Left cardiac atrium (tissue), 4 donors: ENCODE measurements at regions not wholly inside any gene's neighbourhood (a gene's known extent, or its start where the extent isn't known, plus 50 kb on each side); places are given as distances from the start of the nearest gene placed in this dataset.
A peak's percentile ranks its signal among the peaks of the same experiment; 100 is the strongest.

Source experiments
- ATAC-seq, 2 donors: fragments of 200-7000 bp; cut with Tn5 transposase; one replicate each; pipeline ENCODE4 v1.9.1; 2020; ENCODE audit warnings: mild to moderate bottlenecking in 2 of 2, moderate library complexity in 2 of 2
- DNase-seq: peaks from one replicate; pipeline ENCODE4 v3.0.0-alpha.2; 2020
- intact Hi-C, 2 donors: fragments of 100-400 bp; cut with DNase I; formaldehyde crosslinking; loops; one replicate each; pipeline versions ENCODE4 v1.14.1 to v1.15.1; 2022 to 2023
- donor health status: DM: no; HTN: yes; CAD: no.
- donor health status: DM: no; HTN: yes; CAD: no; lungs with severe emphysema.
- donor health status: DM: yes; HTN: yes; CAD: no.
- donor health status: Dilated cardiomyopathy.

DNA sequence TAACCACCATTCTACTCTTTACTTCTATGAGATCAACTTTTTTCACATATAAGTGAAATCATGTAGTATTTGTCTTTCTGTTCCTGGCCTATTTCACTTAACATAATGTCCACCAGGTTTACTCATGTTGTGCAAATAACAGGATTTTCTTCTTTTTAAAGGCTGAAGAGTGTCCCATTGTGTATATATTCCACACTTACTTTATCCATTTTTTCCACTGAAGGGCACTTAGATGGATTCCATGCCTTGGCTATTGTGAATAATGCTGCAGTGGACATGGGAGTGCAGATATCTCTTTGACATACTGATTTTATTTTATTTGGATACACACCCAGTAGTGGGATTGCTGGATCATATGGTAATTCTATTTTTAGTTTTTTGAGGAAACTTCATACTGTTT lies 181.1 kb upstream of the HMGA2 start:
- intact Hi-C loops = no loop called here
- ATAC-seq (no peak), DNase-seq (no peak)

DNA sequence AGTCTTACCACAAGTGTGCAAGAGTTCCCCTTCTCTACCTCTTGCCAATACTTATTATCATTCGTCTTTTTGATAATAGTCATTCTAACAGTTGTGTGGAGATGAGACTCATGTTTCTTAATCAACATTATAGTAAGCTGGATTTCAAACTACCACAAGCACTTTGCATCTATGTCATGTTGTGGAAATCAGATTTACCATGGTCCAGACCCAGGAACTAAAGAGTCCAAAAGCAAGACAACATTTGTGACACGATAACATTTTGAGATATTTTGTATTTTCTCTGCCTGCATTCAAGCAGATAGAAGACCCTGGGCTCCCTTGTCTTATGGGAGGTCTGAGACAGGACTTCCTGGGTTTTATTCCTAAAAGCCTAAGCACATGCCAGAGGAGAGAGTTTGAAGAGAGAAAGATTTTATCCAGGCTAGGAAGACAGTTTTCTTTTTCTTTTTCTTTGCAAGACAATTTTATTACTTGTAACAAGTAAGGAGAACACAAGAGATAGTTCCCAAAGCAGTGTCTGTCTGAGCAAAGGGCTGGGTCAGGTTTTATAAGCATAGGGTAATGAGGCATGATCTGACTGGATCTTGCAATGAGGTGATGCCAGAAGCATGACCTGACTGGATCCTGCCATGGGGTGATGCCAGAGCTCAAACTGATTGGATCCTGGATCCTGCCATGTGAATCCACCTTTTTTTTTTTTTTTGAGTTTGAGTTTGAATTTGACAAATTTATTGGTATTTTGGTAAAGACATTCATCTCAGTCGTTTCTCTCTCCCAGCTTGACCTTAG lies 180.5 kb upstream of the HMGA2 start:
- intact Hi-C loops = no loop called here
- no peak for DNase-seq
- no peak for ATAC-seq

DNA sequence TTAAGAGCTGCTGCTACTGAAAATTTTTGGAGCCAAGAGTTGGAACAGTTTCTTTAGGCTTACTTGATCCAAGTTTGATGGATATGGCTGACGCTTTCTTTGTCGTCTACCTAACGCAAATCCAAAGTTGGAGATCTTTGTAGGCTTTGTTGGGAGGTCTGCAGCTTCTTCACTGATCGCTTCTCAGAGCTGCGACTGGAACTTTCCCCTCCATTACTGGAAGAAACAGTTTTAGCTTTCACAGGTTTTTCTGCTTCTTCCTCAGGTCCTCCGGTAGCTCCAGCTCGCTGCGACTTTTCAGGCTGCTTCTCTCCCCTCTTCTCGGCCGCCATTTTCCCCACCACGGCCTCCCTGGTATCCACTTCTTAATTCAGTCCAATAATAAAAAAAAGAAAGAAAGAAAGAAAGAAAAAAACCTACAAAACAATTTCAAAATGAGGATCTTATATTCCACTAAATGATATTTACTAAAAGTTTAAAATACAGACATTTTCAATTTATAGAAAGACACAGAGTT lies 178.1 kb upstream of the HMGA2 start:
- intact Hi-C loops = no loop called here
- DNase-seq (no peak), ATAC-seq (no peak)

DNA sequence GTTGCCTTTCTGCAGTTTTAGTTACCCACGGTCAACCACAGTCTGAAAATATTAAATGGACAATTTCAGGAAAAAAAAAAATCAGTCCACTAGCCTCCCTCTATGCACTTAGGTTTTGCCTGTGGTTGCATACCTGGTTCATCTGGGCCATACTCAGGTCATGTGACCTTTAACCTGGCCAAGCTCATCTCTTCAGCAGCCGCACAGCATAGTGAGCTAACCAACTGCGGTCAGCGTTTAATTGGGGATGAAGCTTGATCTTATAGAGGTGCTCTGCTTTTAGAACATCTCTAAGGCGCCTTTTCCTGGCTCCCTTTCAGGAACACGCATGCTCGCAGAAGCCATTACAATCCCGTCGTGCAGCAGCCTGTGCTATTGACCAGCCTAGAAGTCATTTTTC lies 177.2 kb upstream of the HMGA2 start:
- DNase-seq (no peak), ATAC-seq (no peak)
- intact Hi-C loops = no loop called here

DNA sequence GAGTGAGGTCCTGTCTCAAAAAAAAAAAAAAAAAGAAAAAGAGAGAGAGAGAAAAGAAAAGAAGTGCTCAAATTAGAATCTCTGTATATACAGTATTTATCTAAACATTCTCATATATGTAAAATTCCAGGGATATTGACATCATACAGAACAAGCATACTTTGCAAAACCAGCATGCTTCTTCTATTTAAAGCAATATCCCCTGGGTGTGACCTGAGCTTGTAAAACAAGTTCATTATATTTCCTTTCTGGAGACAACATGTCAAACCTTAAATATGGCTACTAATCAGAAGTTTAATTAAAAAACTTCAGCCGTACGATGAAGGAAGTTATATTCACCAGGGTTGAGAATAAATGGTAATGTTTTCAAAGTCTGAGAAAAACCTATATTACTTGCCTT lies 175.8 kb upstream of the HMGA2 start:
- intact Hi-C loops = no loop called here
- DNase-seq = no peak
- no peak for ATAC-seq

DNA sequence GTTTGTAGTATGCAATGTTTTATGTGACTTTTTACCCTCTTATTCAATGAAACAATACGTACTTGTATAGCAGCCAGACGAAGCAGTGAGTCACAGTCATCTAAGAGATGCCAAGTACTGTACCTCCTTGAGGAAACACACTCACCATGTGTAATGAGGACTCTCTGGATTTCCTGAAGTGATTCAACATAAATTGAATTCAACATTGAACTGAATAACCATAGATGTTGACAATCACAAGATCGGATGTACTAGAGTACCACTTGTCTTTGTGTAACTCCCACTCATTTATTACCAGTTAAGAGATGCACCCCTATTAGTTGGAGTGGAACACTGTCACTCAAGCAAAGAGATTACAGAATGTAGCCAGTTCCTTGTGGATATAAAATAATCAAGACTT lies 175.2 kb upstream of the HMGA2 start:
- intact Hi-C loops = no loop called here
- DNase-seq (peak; percentile 22), ATAC-seq (peak; percentile 30 to 91)

DNA sequence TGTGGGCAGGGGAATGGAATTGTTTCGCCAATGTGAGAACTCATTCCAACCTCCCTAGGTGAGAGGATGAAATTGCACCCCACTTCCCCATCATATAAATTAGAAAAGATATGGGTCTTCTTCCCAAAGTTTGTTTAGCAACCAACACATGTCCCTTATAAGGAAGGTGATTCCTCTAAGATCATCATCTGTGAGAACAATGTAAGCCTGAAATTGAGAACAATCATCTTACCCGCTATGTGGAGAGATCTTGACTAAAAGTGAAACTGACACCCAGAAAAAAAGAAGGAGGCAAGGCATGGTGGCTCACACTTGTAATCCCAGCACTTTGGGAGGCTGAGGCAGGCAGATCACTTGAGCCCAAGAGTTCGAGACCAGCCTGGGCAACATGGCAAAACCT lies 173.2 kb upstream of the HMGA2 start:
- no peak for DNase-seq
- intact Hi-C loops = no loop called here

DNA sequence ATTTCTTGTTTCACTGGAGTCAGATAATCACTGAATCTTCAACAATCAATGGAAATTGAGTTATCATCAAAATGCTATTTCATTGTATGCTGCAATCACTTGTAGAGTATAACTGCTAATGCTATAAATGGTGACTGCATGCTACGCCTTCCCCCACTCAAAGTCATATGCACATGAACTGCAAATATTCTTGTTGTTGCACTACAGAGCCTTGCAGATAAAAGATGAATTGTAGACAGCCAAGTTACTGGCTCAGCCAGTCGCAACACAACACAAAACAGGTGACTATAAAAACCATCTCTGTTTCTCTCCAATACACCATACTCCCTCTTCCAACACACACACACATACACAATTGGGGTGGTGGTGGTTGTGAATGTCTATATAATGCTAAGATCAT lies 171.0 kb upstream of the HMGA2 start:
- DNase-seq (no peak), ATAC-seq (no peak)
- intact Hi-C loops = no loop called here

More for the DNA sequence above, 173.2 kb upstream of the HMGA2 start:
- ATAC-seq = no peak

DNA sequence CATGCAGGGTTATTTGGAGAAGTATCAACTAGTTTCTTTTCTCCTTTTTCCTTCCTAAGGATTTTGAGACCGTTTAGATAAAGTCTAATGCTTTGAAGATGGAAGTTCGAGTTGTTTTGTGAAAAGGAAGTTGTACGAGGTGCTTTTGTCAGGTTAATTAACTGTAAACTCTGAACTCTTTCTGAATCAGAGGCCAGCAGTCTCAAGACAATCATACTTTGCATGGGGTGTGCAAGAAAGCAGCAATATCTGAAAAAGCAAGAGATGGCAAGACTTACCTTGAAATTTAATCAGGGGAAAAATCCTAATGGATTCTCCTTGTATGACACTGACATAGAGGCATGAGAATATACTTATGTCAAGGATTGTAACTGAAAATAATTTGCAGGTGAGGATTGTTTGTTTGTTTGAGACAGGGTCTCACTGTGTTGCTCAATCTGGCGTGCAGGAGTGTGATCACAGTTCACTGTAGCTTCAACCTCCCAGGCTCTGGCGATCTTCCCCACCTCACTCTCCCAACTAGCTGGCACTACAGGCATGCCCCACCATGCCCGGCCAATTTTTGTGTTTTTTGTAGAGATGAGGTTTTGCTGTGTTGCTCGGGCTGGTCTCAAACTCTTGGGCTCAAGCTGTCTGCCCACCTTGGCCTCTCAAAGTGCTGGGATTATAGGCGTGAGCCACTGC lies 170.2 kb upstream of the HMGA2 start:
- ATAC-seq (no peak), DNase-seq (no peak)
- intact Hi-C loops = no loop called here

DNA sequence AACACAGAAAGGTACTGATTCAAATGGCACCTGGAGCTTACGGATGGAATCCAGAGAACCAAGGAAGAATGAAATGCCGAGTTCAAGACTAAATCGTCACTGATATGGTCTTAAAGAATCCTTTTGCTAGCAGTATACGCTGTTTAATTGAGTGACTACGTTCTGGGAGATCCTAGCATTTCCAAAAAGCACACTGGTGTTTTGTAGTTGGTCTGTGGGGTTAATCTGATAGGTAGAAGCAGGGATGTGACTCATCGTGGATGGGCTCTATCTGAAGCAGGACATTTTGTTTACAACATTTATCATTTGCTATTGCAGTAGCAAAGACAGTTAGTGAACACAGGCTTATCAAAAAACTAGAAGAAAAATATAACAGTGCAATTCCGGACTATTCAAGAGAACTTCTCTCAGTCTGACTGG lies 169.2 kb upstream of the HMGA2 start:
- DNase-seq (no peak), ATAC-seq (no peak)
- intact Hi-C loops = no loop called here

DNA sequence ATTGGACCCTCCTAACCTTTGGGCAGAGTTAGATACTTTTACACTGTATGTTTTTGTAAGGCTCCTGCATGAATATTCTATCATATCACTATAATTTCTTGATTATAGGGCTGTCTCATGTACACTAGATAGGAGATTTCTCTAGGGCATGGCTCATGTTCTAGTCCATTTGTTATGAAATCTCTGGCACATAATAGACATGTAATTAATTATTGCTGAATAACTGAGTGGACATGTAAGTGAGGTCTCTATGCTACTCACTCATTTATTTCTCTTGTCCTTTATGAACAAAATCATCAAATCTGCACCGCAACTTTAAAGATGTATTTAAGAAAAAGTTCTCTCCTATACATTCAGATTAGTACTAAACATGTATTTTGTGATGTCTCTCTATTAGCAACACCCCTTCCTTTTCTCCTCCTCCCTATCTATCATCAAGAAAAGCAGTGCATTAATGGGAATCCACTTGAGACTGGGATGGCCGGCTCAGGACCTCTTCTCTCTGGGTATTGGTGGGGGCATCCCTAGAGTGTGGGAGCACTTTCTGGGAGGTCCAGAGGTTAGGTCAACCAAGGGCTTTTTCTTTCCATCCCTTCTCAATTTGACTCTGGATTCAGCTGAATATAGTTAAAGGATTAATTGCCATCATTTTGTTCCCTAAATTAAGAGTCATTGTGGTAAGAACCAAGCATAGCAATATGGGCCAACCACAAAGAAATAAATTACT lies 168.0 kb upstream of the HMGA2 start:
- DNase-seq (no peak), ATAC-seq (no peak)
- intact Hi-C loops = no loop called here

DNA sequence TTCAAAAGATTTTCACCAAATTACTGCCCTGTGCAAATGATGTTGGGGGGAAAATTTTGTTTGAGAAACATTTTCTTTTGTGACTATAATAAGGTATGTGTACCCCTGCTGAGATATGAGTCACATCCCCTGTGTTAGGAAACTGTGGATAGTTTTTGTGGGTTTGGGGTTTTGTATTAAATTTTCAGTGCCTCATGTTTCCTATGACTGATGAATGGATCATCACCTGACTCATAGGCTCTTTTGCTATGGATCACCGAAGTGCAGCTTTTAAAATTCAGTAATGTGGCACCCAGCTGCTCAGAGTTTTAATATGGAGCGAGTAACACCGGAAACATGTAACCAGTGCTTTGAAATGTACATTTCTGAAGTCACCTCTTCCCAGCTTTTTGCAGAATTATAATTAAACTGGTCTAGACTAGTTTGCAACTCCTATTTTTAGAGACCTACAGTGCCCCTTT lies 167.4 kb upstream of the HMGA2 start:
- intact Hi-C loops = no loop called here
- peak in 1 of 2 donors; percentile 43 for ATAC-seq

DNA sequence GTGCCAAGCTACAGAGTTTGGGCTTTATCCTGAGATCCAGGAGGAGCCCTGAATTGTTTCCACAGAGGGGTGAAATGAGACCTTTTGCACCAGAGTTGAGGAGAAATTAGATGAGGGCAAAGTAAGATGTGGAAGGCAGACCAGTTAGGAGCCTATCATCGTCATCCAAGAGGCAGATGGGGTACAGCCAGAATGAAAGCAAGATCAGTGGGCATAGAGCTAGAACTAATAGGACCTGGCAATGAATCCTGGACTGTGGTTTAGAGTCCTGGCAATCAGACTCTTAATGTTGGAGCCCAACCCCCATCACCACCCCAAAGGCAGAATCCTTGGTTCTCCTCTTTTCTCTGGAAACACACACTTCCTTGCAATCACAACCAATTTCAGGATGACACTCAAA lies 166.6 kb upstream of the HMGA2 start:
- ATAC-seq (no peak), DNase-seq (no peak)
- intact Hi-C loops = no loop called here

More for the DNA sequence above, 167.4 kb upstream of the HMGA2 start:
- DNase-seq = no peak

DNA sequence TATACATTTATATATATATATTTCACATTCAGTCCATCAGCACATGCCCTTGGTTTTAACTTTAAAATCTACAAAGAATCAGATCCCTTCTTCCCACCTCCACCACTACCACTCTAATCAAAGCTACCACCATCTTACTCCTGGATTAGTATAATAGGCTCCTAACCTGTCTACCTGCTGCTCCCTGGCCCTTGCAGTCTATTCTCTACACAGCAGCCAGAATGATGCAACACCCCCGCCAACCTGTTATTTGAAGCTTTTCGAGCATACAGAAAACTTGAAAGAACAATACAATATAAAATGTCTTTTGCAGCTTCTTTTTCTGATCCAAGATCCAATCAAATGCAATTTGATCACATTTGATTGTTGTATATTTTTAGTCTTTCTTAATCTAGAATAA lies 165.9 kb upstream of the HMGA2 start:
- ATAC-seq (no peak), DNase-seq (no peak)
- intact Hi-C loops = no loop called here

DNA sequence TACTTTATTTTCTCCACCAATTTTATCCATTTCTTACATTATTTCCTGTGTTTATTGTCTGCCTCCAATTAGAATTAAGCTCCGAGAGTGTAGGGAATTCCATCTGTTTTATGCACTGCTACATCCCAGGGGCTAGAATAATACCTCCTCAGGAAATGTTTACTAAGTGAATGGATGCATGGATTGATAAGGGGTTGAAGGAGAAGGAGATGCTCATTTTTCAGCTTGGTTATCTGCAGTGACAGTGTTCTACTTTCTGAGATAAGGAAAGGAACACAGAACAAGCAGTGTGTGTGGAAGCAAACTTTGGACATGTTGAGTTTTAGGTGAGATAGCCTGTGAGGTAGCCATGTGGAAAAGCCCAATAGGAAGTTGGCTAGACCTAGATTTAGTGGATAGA lies 164.6 kb upstream of the HMGA2 start:
- intact Hi-C loops = no loop called here
- no peak for DNase-seq
- no peak for ATAC-seq

DNA sequence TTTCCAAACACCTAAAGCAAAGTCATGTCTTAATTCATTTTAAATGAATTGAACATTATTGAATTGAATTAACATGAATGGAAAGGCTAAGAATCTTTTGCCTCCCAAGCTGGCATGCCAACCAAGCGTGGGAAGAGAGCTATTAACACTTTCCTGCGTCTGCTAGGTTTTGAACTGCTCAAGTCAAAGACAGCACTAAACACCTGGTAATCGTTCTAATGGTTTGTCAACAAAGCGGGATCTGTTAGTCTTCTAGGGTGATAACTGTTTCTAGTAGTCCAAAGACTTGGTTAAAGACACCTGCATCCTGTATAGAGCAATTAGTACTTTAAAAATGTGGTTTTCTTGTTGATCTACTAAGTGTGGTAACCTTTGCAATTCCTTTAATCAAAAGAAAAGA lies 164.2 kb upstream of the HMGA2 start:
- ATAC-seq (no peak), DNase-seq (no peak)
- intact Hi-C loops = no loop called here

DNA sequence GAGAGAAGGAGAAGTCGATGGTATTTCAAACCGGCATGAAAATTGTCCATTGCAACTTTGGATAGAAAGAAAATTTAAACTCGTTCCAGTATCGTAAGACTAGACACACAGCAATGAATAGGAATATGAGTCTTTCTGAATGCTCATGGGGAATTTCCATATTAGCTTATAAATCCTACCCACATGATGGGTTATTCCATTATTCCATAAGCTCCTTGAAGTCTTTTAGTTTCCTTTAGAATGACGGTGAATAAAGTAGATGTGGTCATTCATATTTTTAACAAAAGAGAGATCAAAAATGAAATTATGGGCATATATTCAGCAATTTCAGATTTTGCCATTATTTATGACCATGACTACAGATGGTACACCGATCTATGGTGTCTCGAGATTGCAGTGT lies 163.4 kb upstream of the HMGA2 start:
- no peak for ATAC-seq
- DNase-seq = no peak

DNA sequence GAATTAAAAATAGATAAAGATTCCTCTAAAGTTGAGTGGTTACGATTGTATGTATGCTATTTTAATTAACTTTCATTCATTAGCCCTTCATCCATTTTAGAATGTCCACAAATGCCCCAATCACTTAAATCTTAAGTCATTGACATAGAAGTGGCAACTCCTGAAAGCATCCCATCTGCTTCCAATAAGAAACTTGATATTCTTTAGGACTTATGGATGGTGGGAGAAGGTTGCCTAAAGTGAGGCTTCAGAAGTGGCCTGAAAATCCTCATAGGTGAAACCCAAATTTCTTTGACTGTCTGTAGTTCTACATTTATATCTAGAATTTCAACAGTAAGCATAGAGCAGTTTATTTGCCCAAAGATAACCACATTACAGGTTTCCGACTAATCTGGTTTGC lies 161.7 kb upstream of the HMGA2 start:
- ATAC-seq (no peak), DNase-seq (no peak)
- intact Hi-C loops = no loop called here

More for the DNA sequence above, 163.4 kb upstream of the HMGA2 start:
- intact Hi-C loops = no loop called here

DNA sequence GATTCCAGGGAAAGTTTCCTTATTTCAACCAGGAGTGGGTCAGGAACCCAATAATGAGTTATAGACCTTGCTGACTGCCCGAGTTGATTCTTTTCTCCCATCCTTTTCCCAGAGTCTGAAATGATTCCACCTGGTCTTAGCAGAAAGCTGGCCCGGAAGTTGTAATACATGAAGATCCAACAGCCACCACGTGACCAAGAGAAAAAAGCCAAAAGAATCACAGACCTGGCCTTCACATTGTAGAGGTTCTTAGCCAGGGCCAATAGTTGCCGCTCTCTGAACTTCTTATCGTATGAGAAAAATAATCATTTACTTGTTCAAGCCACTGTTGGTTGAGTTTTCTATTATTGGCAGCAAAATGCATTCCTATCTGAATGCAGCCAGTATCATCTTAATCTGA lies 161.2 kb upstream of the HMGA2 start:
- no peak for ATAC-seq
- intact Hi-C loops = no loop called here
- DNase-seq = no peak

DNA sequence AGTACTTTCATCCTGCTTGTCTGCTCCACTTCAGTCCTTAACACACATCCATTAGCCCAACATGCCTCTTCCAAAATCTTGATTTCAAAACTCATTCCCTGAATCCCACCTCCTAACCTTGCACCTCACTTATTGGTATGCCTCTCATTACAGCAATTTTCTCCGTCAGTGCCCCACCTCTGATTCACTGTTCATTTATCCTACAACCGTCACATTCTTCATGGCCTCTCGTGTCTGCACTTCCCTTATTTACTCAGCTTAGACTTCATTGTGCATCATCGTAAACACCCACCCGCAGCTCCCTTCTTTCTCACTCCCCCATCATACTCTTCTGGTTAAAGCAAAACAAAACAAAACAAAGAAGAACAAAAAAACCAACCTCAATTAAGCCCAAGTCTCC lies 160.6 kb upstream of the HMGA2 start:
- ATAC-seq (no peak), DNase-seq (no peak)

More for the DNA sequence above, 160.6 kb upstream of the HMGA2 start:
- intact Hi-C loops = no loop called here
